OCI-LY3 (cell line): ENCODE measurements at regions not wholly inside any gene's neighbourhood (a gene's known extent, or its start where the extent isn't known, plus 50 kb on each side); places are given as distances from the start of the nearest gene placed in this dataset.

Source experiments
- H2AFZ ChIP-seq: fragments of 200-600, 300-600 bp; shearing (Covaris generic); 2 replicates; pipeline ENCODE4 v1.6.0; 2014; ENCODE audit warnings: antibody characterized with exemption, low read depth, low read length
- H3K27ac ChIP-seq: fragments of 200-600, 300-600 bp; sonication (generic); 2 replicates; pipeline ENCODE4 v1.5.1; 2014; ENCODE audit warnings: mild to moderate bottlenecking, low read length, moderate library complexity, mixed read lengths
- H3K27me3 ChIP-seq: fragments of 200-600, 300-600 bp; sonication (generic); 2 replicates; pipeline ENCODE4 v1.6.1; 2014; ENCODE audit warnings: low read depth, low read length, mixed read lengths
- H3K36me3 ChIP-seq: fragments of 200-600, 300-600 bp; sonication (generic); replicated peaks from 2 replicates; pipeline ENCODE3; 2014; ENCODE audit warnings: low read depth, low read length, mixed read lengths
- H3K4me1 ChIP-seq: fragments of 300-600, 200-600 bp; sonication (generic); 2 replicates; pipeline ENCODE4 v1.6.1; 2014; ENCODE audit warnings: low read length, mixed read lengths
- H3K4me2 ChIP-seq: fragments of 200-600, 300-600 bp; sonication (generic); 2 replicates; pipeline ENCODE4 v1.6.1; 2014; ENCODE audit warnings: low read length, mixed read lengths
- H3K4me3 ChIP-seq: fragments of 300-600, 200-600 bp; sonication (generic); 2 replicates; pipeline ENCODE4 v1.5.1; 2014; ENCODE audit warnings: antibody characterized with exemption, mild to moderate bottlenecking, low read length, moderate library complexity
- H3K79me2 ChIP-seq: fragments of 300-600, 200-600 bp; shearing (Covaris generic); 2 replicates; pipeline ENCODE4 v1.6.1; 2014; ENCODE audit warnings: mild to moderate bottlenecking, low read length, mixed read lengths
- H3K9ac ChIP-seq: fragments of 300-600, 200-600 bp; shearing (Covaris generic); 2 replicates; pipeline ENCODE4 v1.6.0; 2014; ENCODE audit warnings: mild to moderate bottlenecking, low read length, moderate library complexity
- H3K9me3 ChIP-seq: fragments of 200-600, 300-600 bp; shearing (Covaris generic); 2 replicates; pipeline ENCODE4 v1.6.1; 2014; ENCODE audit warnings: low read length, mixed read lengths; ENCODE audit not compliant: insufficient read depth
- H4K20me1 ChIP-seq: fragments of 200-600, 300-600 bp; sonication (generic); 2 replicates; pipeline ENCODE4 v1.6.1; 2016; ENCODE audit warnings: low read length, mixed read lengths; ENCODE audit not compliant: insufficient read depth
- EZH2phosphoT487 ChIP-seq: fragments of 200-600 bp; shearing (Covaris generic); IDR thresholded peaks from 2 replicates; pipeline ENCODE4 v1.6.1; 2018; ENCODE audit warnings: antibody characterized with exemption, mixed run types, low read depth
- TF ChIP-seq, protein P1 (sequence below): fragments of 200-600, 300-600 bp; sonication (generic); IDR thresholded peaks from 2 replicates; pipeline ENCODE4 v1.5.1; 2014; ENCODE audit warnings: antibody characterized with exemption, low read length, low read depth

DNA sequence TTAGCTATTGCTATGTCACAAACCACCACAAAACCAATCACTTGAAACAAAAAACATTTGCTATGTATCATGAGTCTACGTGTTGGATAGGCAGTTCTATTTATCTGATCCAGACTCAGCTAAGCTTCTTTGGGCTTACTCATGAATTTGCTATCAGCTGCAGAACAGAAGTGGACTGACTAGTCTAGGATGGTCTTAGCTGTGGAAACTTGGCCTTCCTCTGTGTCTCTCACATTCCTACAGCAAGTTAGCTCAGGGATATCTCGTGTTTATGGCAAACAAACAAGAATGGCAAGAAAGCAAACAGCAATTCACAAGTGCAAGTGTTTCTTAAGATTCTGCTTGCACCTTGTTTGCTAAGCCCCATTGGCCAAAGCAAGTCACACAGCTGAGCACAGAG, 288.0 kb upstream of the TNP1 start:
- Histone ChIP-seq H4K20me1 (no peaks in the 10 kb centered on the region), H3K4me2 (no peak overlapping the region), H3K36me3 (no peaks in the 10 kb centered on the region), H3K4me1 (no peaks in the 10 kb centered on the region), H3K27ac (no peak overlapping the region), H3K27me3 (peaks cover 4% of the 10 kb centered on the region; the same call in 1 of the 2 replicates), H3K9me3 (no peaks in the 10 kb centered on the region), H3K9ac (no peak overlapping the region), H2AFZ (no peak overlapping the region), H3K4me3 (no peak overlapping the region), H3K79me2 (no peaks in the 10 kb centered on the region)
- TF ChIP-seq, protein P1, sequence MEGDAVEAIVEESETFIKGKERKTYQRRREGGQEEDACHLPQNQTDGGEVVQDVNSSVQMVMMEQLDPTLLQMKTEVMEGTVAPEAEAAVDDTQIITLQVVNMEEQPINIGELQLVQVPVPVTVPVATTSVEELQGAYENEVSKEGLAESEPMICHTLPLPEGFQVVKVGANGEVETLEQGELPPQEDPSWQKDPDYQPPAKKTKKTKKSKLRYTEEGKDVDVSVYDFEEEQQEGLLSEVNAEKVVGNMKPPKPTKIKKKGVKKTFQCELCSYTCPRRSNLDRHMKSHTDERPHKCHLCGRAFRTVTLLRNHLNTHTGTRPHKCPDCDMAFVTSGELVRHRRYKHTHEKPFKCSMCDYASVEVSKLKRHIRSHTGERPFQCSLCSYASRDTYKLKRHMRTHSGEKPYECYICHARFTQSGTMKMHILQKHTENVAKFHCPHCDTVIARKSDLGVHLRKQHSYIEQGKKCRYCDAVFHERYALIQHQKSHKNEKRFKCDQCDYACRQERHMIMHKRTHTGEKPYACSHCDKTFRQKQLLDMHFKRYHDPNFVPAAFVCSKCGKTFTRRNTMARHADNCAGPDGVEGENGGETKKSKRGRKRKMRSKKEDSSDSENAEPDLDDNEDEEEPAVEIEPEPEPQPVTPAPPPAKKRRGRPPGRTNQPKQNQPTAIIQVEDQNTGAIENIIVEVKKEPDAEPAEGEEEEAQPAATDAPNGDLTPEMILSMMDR = no peak
- TF ChIP-seq EZH2phosphoT487 = no peak

DNA sequence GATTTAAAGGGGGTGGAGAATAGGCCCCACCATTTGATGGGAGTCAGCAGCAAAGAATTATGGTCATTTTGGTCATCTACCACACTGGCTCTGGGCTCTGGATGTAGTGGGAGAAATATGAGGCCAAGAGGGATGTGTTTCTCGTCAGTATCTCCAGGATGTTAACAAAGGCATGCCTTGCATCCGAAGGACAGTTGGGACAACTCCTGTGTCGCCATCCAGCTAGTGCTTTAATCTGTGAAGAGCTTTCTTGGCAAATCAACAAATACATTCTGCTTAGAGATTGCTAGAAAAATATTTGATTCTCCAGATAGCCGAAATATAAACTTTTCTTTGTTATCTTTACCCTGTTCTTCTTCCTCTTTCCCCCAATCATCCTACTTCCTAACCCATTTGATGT, 287.1 kb upstream of the TNP1 start:
- no peak overlapping the region for H3K27ac ChIP-seq
- H2AFZ ChIP-seq = no peak overlapping the region
- H3K9ac ChIP-seq = no peak overlapping the region
- no peaks in the 10 kb centered on the region for H3K9me3 ChIP-seq
- no peaks in the 10 kb centered on the region for H3K4me1 ChIP-seq
- H3K36me3 ChIP-seq = no peaks in the 10 kb centered on the region
- no peak overlapping the region for H3K4me2 ChIP-seq
- no peak overlapping the region for H3K4me3 ChIP-seq
- peaks cover 4% of the 10 kb centered on the region; the same call in 1 of the 2 replicates for H3K27me3 ChIP-seq
- TF ChIP-seq, protein P1 = no peak
- no peak for TF ChIP-seq EZH2phosphoT487
- H4K20me1 ChIP-seq = no peaks in the 10 kb centered on the region
- H3K79me2 ChIP-seq = no peaks in the 10 kb centered on the region

DNA sequence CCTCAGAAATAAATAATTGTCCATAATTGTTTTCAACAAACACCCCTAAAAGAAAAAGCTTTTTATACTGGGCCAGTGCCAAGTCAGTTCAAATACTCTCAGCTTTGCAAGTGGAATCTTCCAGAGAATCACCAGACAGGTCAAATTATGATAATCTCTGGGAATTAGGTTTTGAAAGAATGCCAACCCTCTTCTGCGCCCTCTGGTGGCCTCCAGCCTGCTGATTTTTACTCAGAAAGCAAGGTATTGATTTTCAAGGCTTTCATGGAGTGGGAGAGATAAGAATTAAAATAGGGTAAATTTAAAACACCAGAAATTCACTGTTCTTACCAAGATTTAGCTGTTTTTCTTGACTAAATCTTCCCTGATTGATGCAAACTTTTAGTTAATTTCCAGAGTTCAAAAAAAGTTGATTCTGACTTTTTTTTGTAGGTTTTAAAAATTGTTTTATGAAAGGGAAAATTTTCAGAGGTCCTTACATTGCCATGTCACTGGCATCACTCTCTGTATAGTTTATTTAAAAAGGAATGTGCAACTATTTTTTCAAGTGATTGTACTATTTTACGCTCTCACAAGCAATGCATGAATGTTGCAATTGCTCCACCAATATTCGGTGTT, 282.9 kb upstream of the TNP1 start:
- no peaks in the 10 kb centered on the region for H3K9me3 ChIP-seq
- no peak overlapping the region for H3K4me2 ChIP-seq
- H3K27me3 ChIP-seq = peaks cover 4% of the 10 kb centered on the region; the same call in 1 of the 2 replicates
- no peaks in the 10 kb centered on the region for H3K79me2 ChIP-seq
- TF ChIP-seq, protein P1 = peak; percentile 70
- TF ChIP-seq EZH2phosphoT487 = no peak
- no peak overlapping the region for H3K27ac ChIP-seq
- H4K20me1 ChIP-seq = no peaks in the 10 kb centered on the region
- no peak overlapping the region for H3K4me3 ChIP-seq
- H2AFZ ChIP-seq = no peak overlapping the region
- no peaks in the 10 kb centered on the region for H3K36me3 ChIP-seq
- H3K4me1 ChIP-seq = no peaks in the 10 kb centered on the region
- no peak overlapping the region for H3K9ac ChIP-seq

DNA sequence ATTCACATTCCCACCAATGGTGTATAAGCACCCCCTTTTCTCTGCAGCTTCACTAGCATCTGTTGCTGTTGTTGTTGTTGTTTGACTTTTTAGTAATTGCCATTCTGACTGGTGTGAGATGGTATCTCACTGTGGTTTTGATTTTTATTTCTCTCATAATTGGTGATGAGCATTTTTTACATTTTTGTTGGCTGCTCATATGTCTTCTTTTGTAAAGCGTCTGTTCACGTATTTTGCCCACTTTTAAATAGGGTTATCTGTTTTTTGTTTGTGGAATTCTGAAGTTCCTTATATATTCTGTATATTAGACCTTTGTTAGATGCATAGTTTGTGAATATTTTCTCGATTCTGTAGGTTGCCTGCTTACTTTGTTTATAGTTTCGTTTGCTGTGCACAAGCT, 278.4 kb upstream of the TNP1 start:
- Histone ChIP-seq H2AFZ (no peak overlapping the region), H3K4me2 (no peak overlapping the region), H3K4me1 (no peaks in the 10 kb centered on the region), H3K9ac (no peak overlapping the region), H4K20me1 (no peaks in the 10 kb centered on the region), H3K27me3 (no peaks in the 10 kb centered on the region), H3K9me3 (no peaks in the 10 kb centered on the region), H3K4me3 (no peak overlapping the region), H3K27ac (no peak overlapping the region), H3K79me2 (no peaks in the 10 kb centered on the region), H3K36me3 (no peaks in the 10 kb centered on the region)
- TF ChIP-seq, protein P1 = no peak
- no peak for TF ChIP-seq EZH2phosphoT487
